ENCODE measurements at regions not wholly inside any gene's neighbourhood (a gene's known extent, or its start where the extent isn't known, plus 50 kb on each side); places are given as distances from the start of the nearest gene placed in this dataset.

DNA sequence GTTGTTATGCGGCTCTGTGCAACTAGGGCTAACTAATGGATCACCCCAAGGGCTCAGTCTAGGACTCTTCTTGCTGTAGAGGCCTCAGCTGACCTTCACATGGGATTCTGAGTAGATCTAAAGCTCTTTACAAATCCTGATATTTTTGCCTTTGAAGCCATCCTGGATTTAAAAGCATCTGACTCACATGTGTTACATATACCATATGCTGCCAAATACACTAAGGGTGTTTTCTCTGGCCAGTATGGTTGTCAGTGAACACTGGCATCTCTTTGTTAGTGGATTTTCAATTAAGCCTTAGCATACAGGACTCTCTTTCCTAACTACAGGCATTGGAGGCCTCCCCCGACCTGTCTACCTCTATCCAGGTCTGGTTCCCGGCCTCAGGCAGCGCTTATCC, 992.8 kb upstream of the FANCL start:
- no peaks in the 10 kb centered on the region for H3K9me3 ChIP-seq (ENCODE audit: control insufficient read depth, insufficient read depth, low read depth, low read length)
- H3K27me3 ChIP-seq (ENCODE audit: control insufficient read depth, insufficient read depth, low read length) = no peaks in the 10 kb centered on the region
- BruUV-seq (replicated peaks) = no TSS peak
- DNase-seq (ENCODE audit: low read depth, low spot score) (no peak), ATAC-seq (no peak)
- no peaks in the 10 kb centered on the region for H3K36me3 ChIP-seq (ENCODE audit: control insufficient read depth, insufficient read depth, low read length)
- no peak overlapping the region for H3K27ac ChIP-seq (ENCODE audit: low read length)
- no peak overlapping the region for H3K4me3 ChIP-seq (ENCODE audit: low read depth in 2 of 2, low read length in 2 of 2)
- intact Hi-C loops (cut with micrococcal nuclease; ENCODE audit: unreplicated experiment) (no loop called here), in situ Hi-C loops (cut with HindIII; ENCODE audit: low pct_unique_long_range_greater_than_20kb, low sequenced_read_pairs) (no loop called here)
- ChIA-PET CTCF (no interaction called here), POLR2A (no interaction called here)
- no peaks in the 10 kb centered on the region for H3K4me1 ChIP-seq (ENCODE audit: control insufficient read depth, insufficient read depth, low read length)
- TF ChIP-seq SIN3A (IDR thresholded peaks at IDR 0.05; ENCODE audit: borderline replicate concordance, insufficient read depth, low read depth, low read length) (no peak), TCF7L2 (IDR thresholded peaks at IDR 0.05; ENCODE audit: low read depth, low read length) (no peak), POLR2AphosphoS5 (IDR thresholded peaks at IDR 0.05; ENCODE audit: low read depth, low read length) (no peak)
- TF ChIP-seq, protein P1, sequence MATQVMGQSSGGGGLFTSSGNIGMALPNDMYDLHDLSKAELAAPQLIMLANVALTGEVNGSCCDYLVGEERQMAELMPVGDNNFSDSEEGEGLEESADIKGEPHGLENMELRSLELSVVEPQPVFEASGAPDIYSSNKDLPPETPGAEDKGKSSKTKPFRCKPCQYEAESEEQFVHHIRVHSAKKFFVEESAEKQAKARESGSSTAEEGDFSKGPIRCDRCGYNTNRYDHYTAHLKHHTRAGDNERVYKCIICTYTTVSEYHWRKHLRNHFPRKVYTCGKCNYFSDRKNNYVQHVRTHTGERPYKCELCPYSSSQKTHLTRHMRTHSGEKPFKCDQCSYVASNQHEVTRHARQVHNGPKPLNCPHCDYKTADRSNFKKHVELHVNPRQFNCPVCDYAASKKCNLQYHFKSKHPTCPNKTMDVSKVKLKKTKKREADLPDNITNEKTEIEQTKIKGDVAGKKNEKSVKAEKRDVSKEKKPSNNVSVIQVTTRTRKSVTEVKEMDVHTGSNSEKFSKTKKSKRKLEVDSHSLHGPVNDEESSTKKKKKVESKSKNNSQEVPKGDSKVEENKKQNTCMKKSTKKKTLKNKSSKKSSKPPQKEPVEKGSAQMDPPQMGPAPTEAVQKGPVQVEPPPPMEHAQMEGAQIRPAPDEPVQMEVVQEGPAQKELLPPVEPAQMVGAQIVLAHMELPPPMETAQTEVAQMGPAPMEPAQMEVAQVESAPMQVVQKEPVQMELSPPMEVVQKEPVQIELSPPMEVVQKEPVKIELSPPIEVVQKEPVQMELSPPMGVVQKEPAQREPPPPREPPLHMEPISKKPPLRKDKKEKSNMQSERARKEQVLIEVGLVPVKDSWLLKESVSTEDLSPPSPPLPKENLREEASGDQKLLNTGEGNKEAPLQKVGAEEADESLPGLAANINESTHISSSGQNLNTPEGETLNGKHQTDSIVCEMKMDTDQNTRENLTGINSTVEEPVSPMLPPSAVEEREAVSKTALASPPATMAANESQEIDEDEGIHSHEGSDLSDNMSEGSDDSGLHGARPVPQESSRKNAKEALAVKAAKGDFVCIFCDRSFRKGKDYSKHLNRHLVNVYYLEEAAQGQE (IDR thresholded peaks at IDR 0.05; ENCODE audit: insufficient read depth in 1 of 2, low read depth in 2 of 2, low read length in 1 of 2) = no peak
- TF ChIP-seq, protein P2, sequence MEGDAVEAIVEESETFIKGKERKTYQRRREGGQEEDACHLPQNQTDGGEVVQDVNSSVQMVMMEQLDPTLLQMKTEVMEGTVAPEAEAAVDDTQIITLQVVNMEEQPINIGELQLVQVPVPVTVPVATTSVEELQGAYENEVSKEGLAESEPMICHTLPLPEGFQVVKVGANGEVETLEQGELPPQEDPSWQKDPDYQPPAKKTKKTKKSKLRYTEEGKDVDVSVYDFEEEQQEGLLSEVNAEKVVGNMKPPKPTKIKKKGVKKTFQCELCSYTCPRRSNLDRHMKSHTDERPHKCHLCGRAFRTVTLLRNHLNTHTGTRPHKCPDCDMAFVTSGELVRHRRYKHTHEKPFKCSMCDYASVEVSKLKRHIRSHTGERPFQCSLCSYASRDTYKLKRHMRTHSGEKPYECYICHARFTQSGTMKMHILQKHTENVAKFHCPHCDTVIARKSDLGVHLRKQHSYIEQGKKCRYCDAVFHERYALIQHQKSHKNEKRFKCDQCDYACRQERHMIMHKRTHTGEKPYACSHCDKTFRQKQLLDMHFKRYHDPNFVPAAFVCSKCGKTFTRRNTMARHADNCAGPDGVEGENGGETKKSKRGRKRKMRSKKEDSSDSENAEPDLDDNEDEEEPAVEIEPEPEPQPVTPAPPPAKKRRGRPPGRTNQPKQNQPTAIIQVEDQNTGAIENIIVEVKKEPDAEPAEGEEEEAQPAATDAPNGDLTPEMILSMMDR (IDR thresholded peaks at IDR 0.05) = no peak

DNA sequence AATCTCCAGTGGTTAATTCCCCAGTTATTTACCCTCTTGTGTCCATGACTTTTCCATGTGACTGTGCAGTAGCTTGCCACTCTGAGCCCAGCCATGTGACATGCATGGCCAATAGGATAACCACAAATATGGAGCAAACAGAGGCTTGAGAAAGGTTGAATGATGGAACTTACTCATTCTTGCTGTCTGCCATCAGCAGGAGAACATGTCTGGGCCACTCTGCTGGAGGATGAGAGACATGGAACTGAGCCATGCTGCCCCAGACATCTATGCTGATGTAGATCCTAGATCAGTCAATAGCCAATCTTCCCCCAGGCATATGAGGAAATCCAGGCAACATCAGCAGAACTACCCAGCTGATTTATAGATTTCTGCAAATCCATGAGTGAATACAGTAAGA, 992.3 kb upstream of the FANCL start:
- TF ChIP-seq, protein P1 (IDR thresholded peaks at IDR 0.05; ENCODE audit: insufficient read depth in 1 of 2, low read depth in 2 of 2, low read length in 1 of 2) = no peak
- no peak for TF ChIP-seq SIN3A (IDR thresholded peaks at IDR 0.05; ENCODE audit: borderline replicate concordance, insufficient read depth, low read depth, low read length)
- TF ChIP-seq TCF7L2 (IDR thresholded peaks at IDR 0.05; ENCODE audit: low read depth, low read length) = no peak
- POLR2A ChIA-PET = no interaction called here
- no peaks in the 10 kb centered on the region for H3K9me3 ChIP-seq (ENCODE audit: control insufficient read depth, insufficient read depth, low read depth, low read length)
- BruUV-seq (replicated peaks) = no TSS peak
- H3K27ac ChIP-seq (ENCODE audit: low read length) = no peak overlapping the region
- intact Hi-C loops (cut with micrococcal nuclease; ENCODE audit: unreplicated experiment) = no loop called here
- no peaks in the 10 kb centered on the region for H3K4me1 ChIP-seq (ENCODE audit: control insufficient read depth, insufficient read depth, low read length)
- H3K36me3 ChIP-seq (ENCODE audit: control insufficient read depth, insufficient read depth, low read length) = no peaks in the 10 kb centered on the region
- CTCF ChIA-PET = no interaction called here
- H3K4me3 ChIP-seq (ENCODE audit: low read depth in 2 of 2, low read length in 2 of 2) = no peak overlapping the region
- ATAC-seq (no peak), DNase-seq (ENCODE audit: low read depth, low spot score) (no peak)
- H3K27me3 ChIP-seq (ENCODE audit: control insufficient read depth, insufficient read depth, low read length) = no peaks in the 10 kb centered on the region
- in situ Hi-C loops (cut with HindIII; ENCODE audit: low pct_unique_long_range_greater_than_20kb, low sequenced_read_pairs) = no loop called here
